Aorta (tissue), 5 donors: ENCODE measurements at regions not wholly inside any gene's neighbourhood (a gene's known extent, or its start where the extent isn't known, plus 50 kb on each side); places are given as distances from the start of the nearest gene placed in this dataset.

Source experiments
- ATAC-seq: fragments of 200-7000 bp; cut with Tn5 transposase; one replicate; pipeline ENCODE4 v1.9.1; 2022; ENCODE audit warnings: moderate library complexity; ENCODE audit not compliant: low FRiP score
- DNase-seq, 2 donors: peaks; one replicate each; pipeline ENCODE4 v3.0.0-alpha.2; 2020
- H3K27ac ChIP-seq, 2 donors: one replicate each; pipeline ENCODE4 v1.5.1; 2013; ENCODE audit warnings: low read length in 2 of 2, mild to moderate bottlenecking in 2 of 2, moderate library complexity in 2 of 2, control low read depth in 1 of 2, inconsistent platforms in 1 of 2, low read depth in 1 of 2
- H3K27me3 ChIP-seq, 2 donors: one replicate each; pipeline ENCODE4 v1.6.1; 2013; ENCODE audit warnings: control low read depth in 1 of 2, low read length in 1 of 2, mild to moderate bottlenecking in 1 of 2, moderate library complexity in 1 of 2; ENCODE audit not compliant: insufficient read depth in 2 of 2, control insufficient read depth in 1 of 2
- H3K36me3 ChIP-seq, 2 donors: one replicate each; pipeline ENCODE4 v1.6.1; 2013; ENCODE audit warnings: control low read depth in 1 of 2, low read length in 1 of 2, mild to moderate bottlenecking in 1 of 2; ENCODE audit not compliant: insufficient read depth in 2 of 2, control insufficient read depth in 1 of 2
- H3K4me1 ChIP-seq, 2 donors: one replicate each; pipeline ENCODE4 v1.6.1; 2013; ENCODE audit warnings: low read length in 2 of 2, control low read depth in 1 of 2, mild to moderate bottlenecking in 1 of 2, moderate library complexity in 1 of 2; ENCODE audit not compliant: insufficient read depth in 2 of 2, control insufficient read depth in 1 of 2
- H3K4me3 ChIP-seq, 2 donors: one replicate each; pipeline ENCODE4 v1.5.1; 2013; ENCODE audit warnings: low read length in 2 of 2, control low read depth in 1 of 2, mild to moderate bottlenecking in 1 of 2
- H3K9me3 ChIP-seq: one replicate; pipeline ENCODE4 v1.6.1; 2013; ENCODE audit warnings: mild to moderate bottlenecking, low read length; ENCODE audit not compliant: control insufficient read depth
- WGBS, 2 donors: extraction: QIAGEN DNeasy Blood & Tissue Kit; methylation state at CpG; one replicate each; pipeline ENCODE4 v1.1.7; 2013; 5-methylcytosine and 5-hydroxymethylcytosine counted together
- intact Hi-C, 2 donors: fragments of 100-400 bp; cut with DNase I; formaldehyde crosslinking; loops; one replicate each; pipeline versions ENCODE4 v1.14.2 to v1.15.0; 2022
- donor health status: healthy with polysubstance abuse.
- donor health status: Bipolar disorder and iron deficiency.
- donor health status: DM: no; HTN: no; CAD: no.
- donor health status: DM: no; HTN: no; CAD: no.
- donor health status: DM: yes; HTN: yes; CAD: no.

DNA sequence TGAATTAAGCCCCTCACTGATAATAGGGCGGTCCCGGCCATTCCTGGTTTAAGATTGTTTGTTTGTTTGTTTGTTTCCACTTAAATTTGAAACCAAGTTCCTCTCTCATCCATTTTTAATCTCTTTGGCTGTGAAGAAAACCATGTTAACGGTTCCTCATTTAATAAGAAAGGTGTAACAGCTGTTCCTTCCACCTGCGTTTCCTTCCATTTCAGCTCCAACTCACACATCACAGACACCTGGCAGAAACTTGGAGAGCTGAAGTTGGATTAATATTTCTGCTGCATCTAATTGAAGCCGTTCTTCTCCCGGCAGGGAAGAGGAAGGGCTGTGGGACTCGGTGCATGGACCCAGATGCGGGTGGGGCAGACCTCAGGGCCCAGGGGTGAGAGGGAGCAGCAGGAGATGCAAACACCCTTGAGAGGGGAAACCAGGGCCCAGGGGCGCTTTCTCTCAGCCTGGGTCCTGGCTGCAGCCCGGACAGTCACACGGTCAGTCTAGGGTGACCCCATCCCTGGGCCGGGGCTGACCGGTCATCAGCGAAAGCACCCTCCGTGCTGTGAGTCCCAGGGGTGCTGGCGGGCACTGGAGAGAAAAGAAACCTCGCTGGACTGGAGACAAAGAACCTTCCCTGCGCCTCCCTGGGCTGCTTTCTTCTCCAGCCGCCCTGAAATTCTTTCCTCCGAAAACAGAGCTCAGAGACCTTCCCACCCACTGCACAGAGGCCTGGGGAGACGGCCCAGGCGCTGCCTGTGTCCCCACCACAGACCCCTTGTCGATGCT lies 242.0 kb downstream of the BRD1 start:
- peaks cover 2% of the 10 kb centered on the region for H3K9me3 ChIP-seq
- DNase-seq (peak in 1 of 2 donors; percentile 63), ATAC-seq (no peak)
- intact Hi-C loops, result no loop called here
- H3K4me1 ChIP-seq, result no peaks in the 10 kb centered on the region
- no peak overlapping the region for H3K27ac ChIP-seq
- no peaks in the 10 kb centered on the region for H3K36me3 ChIP-seq
- H3K27me3 ChIP-seq, result no peaks in the 10 kb centered on the region
- H3K4me3 ChIP-seq, result no peak overlapping the region
- 83% methylated on average over 23 of the region's 23 CpGs for WGBS, 2 donors

DNA sequence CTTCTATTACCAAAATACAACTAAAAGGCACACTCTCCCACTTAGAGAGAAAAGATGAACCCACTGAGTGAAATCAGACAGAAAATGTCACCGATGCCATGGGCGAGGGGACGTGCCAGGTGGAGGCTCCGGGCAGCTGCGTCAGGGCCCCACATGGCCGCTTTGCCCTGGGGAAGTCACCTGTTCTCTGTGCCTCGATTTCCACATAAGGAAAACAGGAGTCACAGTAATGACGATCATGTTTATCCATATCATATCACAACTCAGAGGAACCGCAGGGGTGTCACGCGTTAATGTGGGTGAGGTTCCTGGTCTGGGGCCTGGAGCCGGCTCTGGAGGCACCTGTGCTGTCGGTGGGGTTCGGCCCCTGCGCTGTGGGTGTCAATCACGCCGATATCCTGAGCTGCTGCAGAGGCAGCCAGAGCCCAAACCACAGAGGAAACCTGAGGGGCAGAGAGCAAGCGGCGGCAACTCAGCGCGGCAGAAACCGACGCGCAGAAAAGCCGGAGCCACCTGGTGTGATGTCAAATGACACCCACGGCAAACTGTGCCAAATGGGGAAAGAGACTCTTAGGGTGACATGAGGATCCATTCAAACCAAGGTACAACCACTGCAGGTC lies 243.7 kb downstream of the BRD1 start:
- no peak for ATAC-seq
- intact Hi-C loops, result no loop called here
- no peak overlapping the region for H3K27ac ChIP-seq
- 91 to 92% methylated on average over 26 of the region's 26 CpGs for WGBS, 2 donors
- no peak overlapping the region for H3K4me3 ChIP-seq
- H3K27me3 ChIP-seq, result no peaks in the 10 kb centered on the region
- DNase-seq, result peak in 1 of 2 donors; percentile 60
- H3K9me3 ChIP-seq, result peaks cover 3% of the 10 kb centered on the region
- no peaks in the 10 kb centered on the region for H3K36me3 ChIP-seq
- H3K4me1 ChIP-seq, result no peaks in the 10 kb centered on the region

DNA sequence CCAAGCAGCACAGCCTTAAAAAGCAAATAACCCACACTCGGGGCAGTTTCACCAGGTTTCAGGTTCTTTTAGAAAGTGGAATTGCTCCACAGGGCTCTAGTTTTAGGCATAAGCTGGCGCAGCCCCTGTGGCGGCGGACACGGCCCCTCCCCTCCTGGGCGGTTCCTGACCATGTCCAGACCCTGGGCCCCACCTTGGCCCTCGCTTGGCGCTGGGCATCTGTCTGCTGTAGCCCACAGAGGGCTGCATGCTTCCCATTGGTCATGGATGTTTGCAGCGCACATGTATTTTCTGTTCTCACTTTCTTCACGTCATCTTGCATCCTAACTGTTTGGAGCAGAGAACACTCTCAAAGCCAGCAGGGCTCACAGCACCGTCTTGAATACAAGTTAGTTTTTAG lies 244.3 kb downstream of the BRD1 start:
- peak in 1 of 2 donors; percentile 54 for DNase-seq
- Histone ChIP-seq H3K9me3 (peaks cover 3% of the 10 kb centered on the region), H3K27me3 (no peaks in the 10 kb centered on the region), H3K27ac (no peak overlapping the region), H3K4me1 (no peaks in the 10 kb centered on the region), H3K36me3 (no peaks in the 10 kb centered on the region), H3K4me3 (no peak overlapping the region)
- 74 to 75% methylated on average over 10 to 11 of the region's 11 CpGs for WGBS, 2 donors
- ATAC-seq, result no peak
- intact Hi-C loops, result no loop called here

DNA sequence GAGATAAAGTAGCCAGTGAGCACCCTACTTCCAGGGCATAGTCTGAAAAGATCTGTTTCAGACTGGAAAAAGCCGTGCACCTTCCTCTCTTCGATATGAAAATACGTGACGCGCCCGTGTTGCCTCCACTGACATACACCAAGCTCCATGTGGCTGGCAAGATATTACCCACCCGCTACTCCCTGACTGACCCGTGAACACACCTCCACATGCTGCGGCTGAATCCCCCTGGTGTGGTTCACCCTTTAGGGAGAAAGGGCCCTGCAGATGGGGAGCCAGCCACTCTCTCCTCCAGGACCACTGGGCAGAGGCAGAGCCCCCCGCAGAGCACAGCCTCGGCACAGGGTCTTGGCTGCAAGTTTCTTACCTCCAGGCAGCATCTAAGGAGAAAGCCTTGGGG lies 245.0 kb downstream of the BRD1 start:
- Histone ChIP-seq H3K27me3 (no peaks in the 10 kb centered on the region), H3K9me3 (peaks cover 3% of the 10 kb centered on the region), H3K4me3 (no peak overlapping the region), H3K36me3 (no peaks in the 10 kb centered on the region), H3K4me1 (no peaks in the 10 kb centered on the region), H3K27ac (no peak overlapping the region)
- WGBS, 2 donors, result 87 to 92% methylated on average over 11 of the region's 11 CpGs
- DNase-seq (no peak), ATAC-seq (no peak)
- intact Hi-C loops, result no loop called here

- Histone ChIP-seq H3K4me1 (no peaks in the 10 kb centered on the region), H3K27me3 (no peaks in the 10 kb centered on the region), H3K9me3 (peaks cover 3% of the 10 kb centered on the region), H3K27ac (no peak overlapping the region), H3K36me3 (no peaks in the 10 kb centered on the region), H3K4me3 (no peak overlapping the region)
- 65 to 82% methylated on average over 4 of the region's 4 CpGs for WGBS, 2 donors
- no peak for DNase-seq
- intact Hi-C loops, result no loop called here
- ATAC-seq, result no peak
These were observed 245.5 kb downstream of the BRD1 start for GRCh38 chr22:49582181-49582580.

- ATAC-seq (no peak), DNase-seq (no peak)
- no peaks in the 10 kb centered on the region for H3K36me3 ChIP-seq
- WGBS, 2 donors, result 57 to 63% methylated on average over 3 of the region's 3 CpGs
- no peaks in the 10 kb centered on the region for H3K4me1 ChIP-seq
- H3K9me3 ChIP-seq, result peaks cover 3% of the 10 kb centered on the region
- H3K27me3 ChIP-seq, result no peaks in the 10 kb centered on the region
- intact Hi-C loops, result no loop called here
- no peak overlapping the region for H3K27ac ChIP-seq
- H3K4me3 ChIP-seq, result no peak overlapping the region
These were observed 247.6 kb downstream of the BRD1 start for GRCh38 chr22:49580024-49580423.

DNA sequence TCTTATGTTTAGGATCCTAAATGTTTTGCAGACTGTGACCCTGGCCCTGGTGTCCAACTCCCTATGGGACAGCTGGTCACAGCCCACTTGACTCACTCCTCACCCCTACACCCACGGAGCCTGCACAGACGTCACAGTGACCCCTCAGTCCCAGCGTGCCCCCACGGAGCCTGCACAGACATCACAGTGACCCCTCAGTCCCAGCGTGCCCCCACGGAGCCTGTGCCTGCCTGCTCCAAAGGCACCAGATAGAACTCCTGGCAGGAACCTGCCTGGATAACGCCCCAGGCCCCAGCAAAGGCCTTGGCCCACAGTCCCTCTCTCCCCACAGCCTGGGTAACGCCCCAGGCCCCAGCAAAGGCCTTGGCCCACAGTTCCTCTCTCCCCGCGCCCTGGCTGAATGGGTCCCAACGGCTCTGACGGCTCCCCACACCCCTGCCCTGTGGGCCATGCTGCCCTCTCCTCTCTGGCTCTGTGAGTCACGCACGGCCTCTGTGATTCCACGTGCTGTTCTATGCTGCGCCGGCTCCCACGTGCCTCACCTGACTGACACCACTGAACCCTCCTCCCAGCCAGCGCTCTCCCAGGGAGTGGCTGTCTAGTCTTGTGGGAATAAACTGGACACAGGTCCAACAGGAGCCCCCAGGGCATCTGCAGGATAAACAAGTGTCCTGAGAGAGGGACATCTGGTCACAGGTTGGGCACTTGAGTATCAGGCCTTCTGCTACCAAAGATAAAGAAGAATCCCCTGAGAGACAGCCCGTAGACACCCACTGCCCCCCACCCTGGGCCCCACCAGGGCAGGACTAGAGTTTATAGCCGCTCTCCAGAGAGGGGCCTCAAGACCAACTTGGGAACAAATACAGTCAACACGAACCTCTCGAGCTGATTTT lies 250.3 kb downstream of the BRD1 start:
- H3K27me3 ChIP-seq, result no peaks in the 10 kb centered on the region
- H3K9me3 ChIP-seq, result peaks cover 3% of the 10 kb centered on the region
- H3K4me1 ChIP-seq, result no peaks in the 10 kb centered on the region
- no peaks in the 10 kb centered on the region for H3K36me3 ChIP-seq
- ATAC-seq, result no peak
- 73% methylated on average over 23 of the region's 23 CpGs for WGBS, 2 donors
- H3K4me3 ChIP-seq, result no peak overlapping the region
- DNase-seq, result peak in 1 of 2 donors; percentile 58
- intact Hi-C loops, result no loop called here
- no peak overlapping the region for H3K27ac ChIP-seq

- Histone ChIP-seq H3K9me3 (peaks cover 3% of the 10 kb centered on the region), H3K4me3 (no peak overlapping the region), H3K4me1 (no peaks in the 10 kb centered on the region), H3K27me3 (no peaks in the 10 kb centered on the region), H3K36me3 (no peaks in the 10 kb centered on the region), H3K27ac (no peak overlapping the region)
- WGBS, 2 donors, result 75 to 77% methylated on average over 36 of the region's 36 CpGs
- DNase-seq, result peak in 1 of 2 donors; percentile 61
- no peak for ATAC-seq
- intact Hi-C loops, result no loop called here
These were observed 251.2 kb downstream of the BRD1 start for GRCh38 chr22:49576241-49577141.
